Retinal pigment epithelial cell (primary cell): ENCODE measurements at regions not wholly inside any gene's neighbourhood (a gene's known extent, or its start where the extent isn't known, plus 50 kb on each side); places are given as distances from the start of the nearest gene placed in this dataset.
"Not testable (repeated sequence)": the region's sequence is repeated elsewhere in the genome, so short reads cannot be mapped to it uniquely, and the experiment has no call there.

Source experiments
- DNase-seq: peaks from one replicate; pipeline ENCODE4 v3.0.0-alpha.2; 2010; ENCODE audit warnings: low read depth
- H3K4me3 ChIP-seq: 2 replicates; pipeline ENCODE4 v1.5.1; 2011; ENCODE audit warnings: mild to moderate bottlenecking, low read length, control low read depth, moderate library complexity
- CTCF ChIP-seq: conservative IDR thresholded peaks from 2 replicates; pipeline ENCODE4 v1.5.1; 2011; ENCODE audit warnings: low read depth, low read length, control low read depth, inconsistent platforms

GRCh38 chr19:29044037-29044436 lies 168.9 kb downstream of the UQCRFS1 start:
- H3K4me3 ChIP-seq, result no peak overlapping the region
- TF ChIP-seq CTCF, result no peak
- no peak for DNase-seq

GRCh38 chr19:29042450-29042849 lies 170.5 kb downstream of the UQCRFS1 start:
- H3K4me3 ChIP-seq, result no peak overlapping the region
- DNase-seq, result no peak
- no peak for TF ChIP-seq CTCF

- H3K4me3 ChIP-seq, result no peak overlapping the region
- no peak for DNase-seq
- no peak for TF ChIP-seq CTCF
These were observed 172.0 kb downstream of the UQCRFS1 start for GRCh38 chr19:29040951-29041350.

- H3K4me3 ChIP-seq, result no peak overlapping the region
- no peak for DNase-seq
- no peak for TF ChIP-seq CTCF
These were observed 172.7 kb downstream of the UQCRFS1 start for GRCh38 chr19:29040292-29040691.

GRCh38 chr19:29039036-29039435 lies 173.9 kb downstream of the UQCRFS1 start:
- H3K4me3 ChIP-seq, DNase-seq: not testable (repeated sequence)

- no peak for DNase-seq
- H3K4me3 ChIP-seq, result no peak overlapping the region
- no peak for TF ChIP-seq CTCF
These were observed 181.7 kb downstream of the UQCRFS1 start for GRCh38 chr19:29031216-29031615.

- DNase-seq, result no peak
- H3K4me3 ChIP-seq, result no peak overlapping the region
- TF ChIP-seq CTCF, result no peak
These were observed 183.5 kb downstream of the UQCRFS1 start for GRCh38 chr19:29029268-29029958.
